GM21529 (cell line): ENCODE measurements at regions not wholly inside any gene's neighbourhood (a gene's known extent, or its start where the extent isn't known, plus 50 kb on each side); places are given as distances from the start of the nearest gene placed in this dataset.
"Not testable (repeated sequence)": the region's sequence is repeated elsewhere in the genome, so short reads cannot be mapped to it uniquely, and the experiment has no call there.

ENCODE experiments used
- ATAC-seq: cut with Tn5 transposase; IDR thresholded peaks from one replicate; pipeline ENCODE4 v1.9.1; 2021; ENCODE audit not compliant: unreplicated experiment

DNA sequence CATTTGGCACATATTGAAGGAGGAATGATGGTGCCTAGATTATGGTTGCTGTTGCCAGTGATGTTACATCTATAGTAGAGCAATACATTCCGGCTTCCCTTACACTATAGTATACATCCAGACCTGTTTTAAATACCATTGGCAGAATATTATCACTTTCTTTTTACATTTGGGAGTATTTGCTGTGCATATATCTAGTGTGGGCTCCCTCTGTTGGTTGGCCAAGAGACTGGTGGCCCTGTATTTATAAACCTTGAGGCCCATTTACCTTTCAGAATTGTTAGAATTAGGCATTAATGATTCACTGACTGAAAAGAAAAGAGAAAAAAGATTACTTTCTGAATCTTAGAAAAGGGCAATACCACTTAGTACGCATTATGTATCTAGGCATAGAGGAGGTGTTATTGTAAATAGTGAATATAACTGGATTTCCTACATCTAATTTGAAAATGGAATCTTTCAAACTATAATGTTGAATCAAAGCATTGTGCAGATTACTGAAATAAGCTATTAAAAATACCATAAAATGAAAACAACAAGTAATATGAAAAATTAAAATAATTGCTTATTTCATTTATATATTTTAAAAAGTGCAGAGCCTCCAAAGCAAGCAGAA lies 628.8 kb upstream of the MAN1A1 start:
- peak; percentile 61 for ATAC-seq

DNA sequence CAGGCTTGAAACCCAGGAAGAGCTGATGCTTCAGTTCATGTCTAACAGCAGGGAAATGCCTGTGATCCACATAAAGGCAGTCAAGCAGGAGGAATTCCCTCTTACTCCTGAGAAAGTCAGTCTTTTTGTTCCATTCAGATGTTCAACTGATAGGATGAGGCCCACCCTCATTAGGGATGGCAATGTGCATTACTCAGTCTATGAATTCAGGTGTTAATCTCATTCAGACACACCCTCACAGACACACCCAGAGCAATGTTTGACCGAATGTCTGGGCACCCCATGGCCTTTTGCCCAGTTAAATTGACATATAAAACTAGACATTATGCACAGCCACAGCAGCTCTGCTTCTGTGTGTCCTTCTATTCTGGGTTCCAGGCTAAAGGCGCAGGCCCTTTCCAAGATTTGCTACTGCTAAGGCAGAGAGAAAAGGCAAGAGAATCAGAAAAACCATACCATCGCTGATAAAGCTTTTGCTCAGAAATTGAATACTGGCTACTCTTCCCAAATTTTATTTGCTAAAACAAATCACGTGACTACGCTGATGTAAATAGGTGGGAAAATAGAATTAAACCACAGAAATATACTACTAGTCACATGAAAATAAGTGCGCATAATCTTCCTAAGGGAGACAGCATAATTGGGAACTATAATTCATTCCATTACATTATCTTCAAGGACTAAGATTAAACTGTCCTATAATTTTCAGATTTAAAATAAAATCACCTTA lies 625.0 kb upstream of the MAN1A1 start:
- ATAC-seq, result no peak

DNA sequence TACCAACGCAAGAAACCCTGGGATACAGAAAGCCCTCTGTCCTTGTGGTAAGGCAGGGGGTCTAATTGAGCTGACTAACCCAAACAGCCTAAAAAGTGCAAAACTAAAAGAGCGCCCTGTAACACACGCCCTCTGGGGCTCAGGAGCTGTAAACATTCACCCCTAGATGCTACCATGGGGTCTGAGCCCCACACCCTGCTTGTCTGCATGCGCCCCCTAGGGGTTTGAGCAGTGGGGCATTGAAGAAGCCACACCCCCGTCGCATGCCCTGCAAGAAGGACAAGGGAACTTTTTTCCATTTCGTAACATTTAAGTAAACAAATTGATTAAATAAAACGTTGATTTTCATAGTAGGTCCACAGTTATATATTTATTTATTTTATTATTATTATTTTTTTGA lies 616.9 kb upstream of the MAN1A1 start:
- ATAC-seq, result peak; percentile 81

DNA sequence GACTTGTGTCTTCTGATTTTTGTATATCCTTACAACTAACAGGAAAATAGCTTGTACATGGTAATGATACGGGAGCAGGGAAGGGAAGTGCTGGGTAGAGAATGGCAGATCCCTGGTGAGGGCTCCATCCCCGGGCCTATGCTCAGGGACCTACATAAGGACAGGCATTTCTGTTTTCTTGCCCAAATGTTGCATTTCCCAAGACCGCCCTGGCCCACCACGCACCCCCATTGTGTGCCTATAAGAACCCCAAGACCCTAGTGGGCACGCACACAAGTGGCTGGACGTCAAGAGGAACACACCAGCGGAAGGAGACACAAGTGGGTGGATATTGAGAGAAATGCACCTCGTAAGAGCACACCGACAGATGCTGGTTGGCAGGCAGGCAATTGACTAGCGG lies 616.3 kb upstream of the MAN1A1 start:
- ATAC-seq, result no peak

DNA sequence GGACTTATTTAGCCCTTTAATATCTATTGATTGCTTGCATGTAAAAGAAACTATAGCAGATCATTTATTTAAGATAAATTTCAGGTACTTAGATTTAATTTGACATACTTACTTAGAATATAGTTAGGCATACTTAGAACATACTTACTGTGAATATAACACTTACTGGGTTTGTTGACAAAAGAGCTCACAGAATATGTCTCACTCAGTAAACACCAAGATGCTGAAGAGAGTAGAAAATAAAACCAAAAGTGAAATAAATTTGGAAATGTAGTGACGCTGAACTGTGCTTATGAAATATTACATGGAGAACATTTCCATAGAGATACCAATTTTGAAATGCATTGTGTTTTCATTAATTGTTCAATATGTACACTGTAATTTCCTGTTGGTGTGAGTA lies 615.4 kb upstream of the MAN1A1 start:
- ATAC-seq, result no peak

DNA sequence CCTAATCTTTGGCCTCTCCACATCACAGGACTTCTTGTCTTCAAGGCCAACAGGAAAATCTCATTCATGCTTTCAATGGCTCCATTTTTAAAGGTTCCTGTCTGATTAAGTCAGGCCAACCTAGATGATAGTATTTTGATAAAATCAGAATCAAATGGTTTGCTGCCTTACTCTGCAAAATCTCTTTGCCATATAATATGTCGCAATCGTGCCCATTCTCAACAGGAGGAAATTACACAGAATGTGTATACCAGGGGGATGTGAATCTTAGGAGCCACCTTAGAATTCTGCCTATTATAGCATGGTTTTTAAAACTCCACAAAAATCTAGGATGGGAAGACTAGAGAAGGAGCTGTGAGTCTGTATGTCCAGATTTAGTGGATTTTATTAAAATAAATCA lies 612.9 kb upstream of the MAN1A1 start:
- no peak for ATAC-seq

DNA sequence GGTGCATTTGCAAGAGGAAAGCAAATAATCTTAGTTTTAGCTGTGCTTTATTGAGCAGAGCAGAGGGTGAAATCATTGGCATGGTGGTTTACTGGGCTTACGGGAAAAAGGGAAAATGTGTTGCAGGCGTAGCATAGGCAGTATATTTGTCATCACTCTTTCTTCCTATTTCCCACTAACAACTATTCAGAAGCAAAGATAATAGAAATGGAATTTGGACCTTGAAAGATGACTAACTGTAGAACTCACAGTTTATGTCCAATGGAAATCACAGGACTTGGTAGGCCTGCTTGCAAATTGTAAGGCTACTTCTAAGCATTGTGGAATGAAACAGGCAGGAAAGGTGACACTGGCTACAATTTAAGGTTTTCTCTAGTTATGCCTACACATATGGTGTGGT lies 611.9 kb upstream of the MAN1A1 start:
- ATAC-seq, result no peak

DNA sequence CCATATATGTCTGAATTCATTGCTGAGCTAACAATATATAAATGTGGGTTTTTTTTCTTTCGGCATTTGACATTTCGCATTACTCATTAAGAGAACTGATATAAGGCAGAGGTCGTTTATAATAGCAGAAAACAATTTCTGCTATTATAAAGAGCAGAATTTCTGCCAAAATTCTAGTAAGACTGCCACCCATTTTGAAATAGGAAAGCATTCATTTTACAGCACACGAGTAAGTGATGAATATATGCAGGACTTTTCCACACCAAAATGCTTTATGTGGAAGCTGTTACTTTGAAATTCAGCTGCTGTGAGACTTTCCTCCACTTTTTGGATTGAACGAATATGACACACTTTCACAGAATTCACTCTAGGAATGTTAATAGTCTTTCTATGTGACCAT lies 610.9 kb upstream of the MAN1A1 start:
- no peak for ATAC-seq

DNA sequence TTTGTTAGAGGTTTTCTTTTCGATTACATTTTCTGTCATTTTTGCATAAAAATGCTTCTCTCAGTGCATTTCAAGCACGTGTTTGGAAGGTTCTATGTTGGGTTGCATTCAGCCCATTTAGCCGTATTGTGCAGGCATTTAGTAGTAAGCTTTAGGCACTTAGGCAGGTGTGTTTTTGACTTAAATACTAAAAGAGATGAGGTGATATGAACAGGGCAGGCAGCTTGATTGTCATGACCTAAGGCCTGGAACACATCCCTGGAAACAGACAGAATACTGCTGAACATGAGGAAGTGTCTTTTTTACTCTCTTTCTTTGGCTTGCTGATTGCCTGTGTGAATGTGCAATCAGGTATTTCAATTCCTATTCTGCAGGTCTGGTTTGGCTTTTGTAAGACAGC lies 610.5 kb upstream of the MAN1A1 start:
- ATAC-seq, result no peak

DNA sequence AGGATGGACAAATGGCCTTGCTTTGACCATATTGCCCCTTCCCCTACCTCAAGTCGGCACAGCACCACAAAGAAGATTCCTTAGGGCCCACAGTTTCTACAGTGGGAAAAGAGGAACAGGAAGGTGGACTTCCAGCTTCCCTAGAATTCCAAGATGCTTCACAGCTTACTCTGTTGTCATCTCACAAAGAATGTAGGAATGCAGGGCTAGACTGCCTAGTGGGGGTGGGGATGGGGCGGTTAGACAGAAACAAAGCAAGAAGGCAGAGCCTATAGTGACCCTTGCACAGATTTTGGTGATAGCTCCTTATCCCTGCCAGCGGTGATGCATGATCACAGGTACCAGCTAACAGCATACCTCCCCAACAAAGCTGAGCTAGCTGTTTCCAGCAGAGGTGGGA lies 607.6 kb upstream of the MAN1A1 start:
- ATAC-seq, result no peak

DNA sequence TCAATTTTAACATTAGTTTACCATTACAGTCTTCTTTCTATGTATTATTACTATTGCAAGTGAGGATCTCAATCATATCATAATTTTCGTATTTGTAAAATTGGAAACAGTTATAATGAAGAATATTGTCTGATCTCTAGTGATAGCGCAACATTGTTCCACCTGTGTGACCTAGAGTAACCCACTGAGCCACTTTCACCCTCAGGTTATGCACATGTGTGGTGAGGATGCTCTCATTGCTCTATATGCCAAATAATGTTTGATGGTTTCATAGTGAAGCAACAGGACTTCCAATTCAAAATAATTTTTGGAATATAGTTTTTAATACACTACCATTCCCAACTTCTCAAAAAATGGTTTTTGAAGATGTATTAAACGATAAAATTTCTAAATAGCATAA lies 603.1 kb upstream of the MAN1A1 start:
- ATAC-seq, result no peak

DNA sequence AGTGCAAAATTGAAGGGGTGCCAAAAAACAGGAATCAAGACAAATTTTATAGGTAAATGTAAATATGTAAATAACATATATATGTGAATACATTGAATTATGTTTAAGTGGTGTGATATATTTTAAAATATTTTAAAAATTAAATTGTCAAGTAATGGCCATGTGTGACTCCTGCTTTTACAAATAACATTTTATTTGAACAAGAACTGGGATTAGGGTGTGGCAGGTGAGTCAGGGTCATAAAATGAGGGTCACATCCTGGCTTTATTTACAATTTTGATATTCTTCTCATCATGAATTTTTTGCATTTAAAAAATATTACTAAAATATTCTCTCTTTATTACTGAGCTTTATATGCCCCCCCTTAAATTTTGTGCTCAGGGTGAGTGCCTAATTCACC lies 601.1 kb upstream of the MAN1A1 start:
- no peak for ATAC-seq

DNA sequence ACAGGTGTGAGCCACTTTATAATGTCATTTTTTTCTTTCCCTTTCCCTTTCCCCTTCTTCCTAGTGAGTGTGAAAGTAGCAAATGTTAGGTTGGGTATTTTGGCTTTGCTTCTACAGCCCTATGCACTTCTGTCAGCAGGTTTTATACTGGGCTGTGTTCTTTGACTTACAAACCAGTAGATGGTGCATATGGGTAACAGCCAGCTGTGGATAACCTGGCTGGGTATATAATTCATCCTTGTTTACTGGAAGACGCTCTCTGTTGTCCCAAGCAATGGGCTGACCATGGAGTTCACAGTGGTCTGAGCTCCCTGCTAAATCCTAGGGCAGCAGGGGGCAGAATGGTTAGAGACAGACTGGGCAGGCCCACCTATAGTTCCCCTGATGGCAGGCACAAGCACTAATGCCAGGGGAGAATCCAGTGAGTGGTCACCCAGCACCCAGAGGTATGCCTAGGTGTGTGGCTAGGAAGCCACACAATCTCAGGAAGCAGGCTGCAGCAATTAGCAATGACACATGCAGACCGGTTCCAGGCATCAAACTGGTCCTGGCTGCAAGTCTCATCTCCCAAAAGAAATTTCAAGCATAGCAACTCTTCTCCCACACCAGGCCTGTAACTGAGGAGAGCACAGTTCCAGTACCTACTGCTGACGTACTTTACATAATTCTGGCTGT lies 592.7 kb upstream of the MAN1A1 start:
- no peak for ATAC-seq

DNA sequence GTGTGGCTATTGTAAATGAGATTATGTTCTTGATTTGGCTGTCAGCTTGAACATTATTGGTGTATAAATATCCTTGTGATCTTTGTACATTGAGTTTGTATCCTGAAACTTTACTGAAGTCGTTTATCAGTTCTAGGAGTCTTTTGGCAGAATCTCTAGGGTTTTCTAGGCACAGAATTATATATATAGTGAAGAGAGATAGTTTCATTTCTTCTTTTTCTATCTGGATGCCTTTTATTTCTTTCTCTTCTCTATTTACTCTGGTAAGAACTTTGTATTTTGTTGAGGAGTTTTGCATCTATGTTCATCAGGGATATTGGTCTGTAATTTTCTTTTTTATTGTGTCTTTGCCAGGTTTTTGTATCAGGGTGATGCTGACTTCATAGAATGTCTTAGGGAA lies 589.2 kb upstream of the MAN1A1 start:
- no peak for ATAC-seq

DNA sequence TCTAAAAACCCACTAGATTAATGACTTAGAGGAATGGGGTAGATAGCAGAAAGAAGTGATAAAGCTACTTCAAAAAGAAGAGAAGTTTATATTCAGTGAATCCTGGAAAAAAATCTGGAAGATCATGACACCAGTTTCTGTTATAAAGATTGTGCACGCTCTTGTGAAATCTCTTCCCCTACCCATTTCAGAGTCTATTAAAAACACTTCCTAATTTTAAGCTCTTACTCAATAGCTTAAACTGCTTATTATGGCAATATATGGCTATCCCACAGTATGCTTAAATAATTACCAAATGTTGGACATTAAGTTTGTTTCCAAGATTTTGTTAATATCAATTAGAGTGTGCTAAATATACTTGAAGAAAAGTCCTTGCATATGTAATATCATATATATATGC lies 585.3 kb upstream of the MAN1A1 start:
- ATAC-seq, result no peak

DNA sequence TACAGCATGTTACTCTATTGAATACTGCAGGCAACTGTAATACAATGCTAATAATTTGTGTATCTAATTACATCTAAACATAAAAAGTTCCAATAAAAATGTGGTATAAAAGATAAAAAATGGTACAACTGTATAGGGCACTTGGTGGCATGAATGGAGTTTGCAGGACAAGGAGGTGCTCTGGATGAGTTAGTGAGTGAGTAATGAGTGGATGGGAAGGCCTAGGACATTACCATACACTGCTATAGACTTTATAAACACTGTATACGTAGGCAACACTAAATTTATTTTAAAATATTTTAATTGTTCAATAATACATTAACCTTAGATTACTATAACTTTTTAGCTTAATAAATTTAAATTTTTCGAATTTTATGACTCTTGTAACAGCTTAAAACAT lies 579.6 kb upstream of the MAN1A1 start:
- ATAC-seq, result no peak

DNA sequence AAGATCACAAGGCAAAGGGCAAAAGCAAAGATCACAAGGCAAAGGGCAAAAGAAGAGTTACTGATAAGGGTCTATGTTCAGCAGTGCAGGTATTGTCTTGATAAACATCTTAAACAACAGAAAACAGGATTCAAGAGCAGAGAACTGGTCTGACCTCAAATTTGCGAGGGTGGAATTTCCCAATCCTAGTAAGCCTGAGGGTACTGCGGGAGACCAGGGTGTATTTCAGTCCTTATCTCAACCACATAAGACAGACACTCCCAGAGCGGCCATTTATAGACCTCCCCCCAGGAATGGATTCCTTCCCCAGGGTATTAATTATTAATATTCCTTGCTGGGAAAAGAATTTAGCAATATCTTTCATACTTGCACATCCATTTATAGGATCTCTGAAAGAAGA lies 575.3 kb upstream of the MAN1A1 start:
- not testable (repeated sequence) for ATAC-seq

DNA sequence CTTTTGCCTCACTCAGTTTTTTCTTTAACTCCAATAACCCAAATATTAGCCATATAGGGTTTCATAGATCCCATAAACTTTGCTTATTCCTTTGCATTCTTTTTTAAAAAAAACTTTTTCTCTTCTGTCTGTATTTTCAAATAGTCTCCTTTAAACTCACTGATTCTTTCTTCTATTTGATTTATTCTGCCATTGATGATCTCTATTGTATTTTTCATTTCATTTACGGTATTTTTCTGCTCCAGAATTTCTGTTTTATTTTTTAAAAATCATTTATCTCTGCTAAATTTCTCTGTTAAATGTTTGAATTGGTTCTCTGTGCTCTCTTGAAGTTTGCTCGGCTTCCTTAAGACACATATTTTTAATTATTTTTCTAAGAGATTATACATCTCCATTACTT lies 573.3 kb upstream of the MAN1A1 start:
- no peak for ATAC-seq

DNA sequence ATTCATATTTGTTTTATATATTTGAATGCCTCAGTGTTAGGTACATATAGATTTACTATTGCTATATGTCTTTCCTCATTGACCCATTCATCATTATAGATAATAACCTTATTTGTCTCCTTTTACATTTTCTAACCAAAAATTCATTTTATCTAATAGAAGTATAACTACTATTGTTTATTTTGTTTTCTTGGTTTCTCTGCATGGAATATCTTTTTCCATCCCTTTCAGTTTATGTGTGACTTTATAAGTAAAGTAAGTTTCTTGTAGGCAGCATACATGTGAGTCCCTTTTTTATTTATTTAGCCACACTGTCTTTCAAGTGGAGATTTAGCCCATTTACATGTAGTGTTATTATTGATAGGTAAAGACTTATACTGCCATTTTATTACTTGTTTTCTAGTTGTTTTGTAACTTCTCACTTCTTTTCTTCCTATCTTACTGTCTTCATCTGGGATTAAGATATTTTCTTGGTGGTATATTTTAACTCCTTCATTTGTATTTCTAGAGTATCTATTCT lies 572.0 kb upstream of the MAN1A1 start:
- ATAC-seq, result no peak

DNA sequence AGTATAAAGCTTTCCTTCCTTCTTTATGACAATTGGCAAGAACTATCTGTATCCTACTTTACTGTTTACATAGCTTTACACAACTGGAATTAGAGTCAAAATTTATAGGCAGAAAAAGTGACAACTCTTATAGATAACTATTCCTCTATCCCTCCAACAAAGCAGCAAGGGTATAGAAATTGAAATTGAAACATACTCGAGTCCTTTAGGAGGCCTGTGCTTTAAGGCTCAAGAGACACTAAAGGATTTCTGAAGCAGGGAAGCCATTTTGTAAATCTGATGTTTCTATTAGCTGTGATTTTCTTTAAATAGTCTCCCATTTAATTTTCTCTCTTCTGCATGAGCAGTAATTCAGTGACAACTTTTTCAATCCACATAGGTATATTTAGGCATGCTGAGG lies 567.6 kb upstream of the MAN1A1 start:
- no peak for ATAC-seq

DNA sequence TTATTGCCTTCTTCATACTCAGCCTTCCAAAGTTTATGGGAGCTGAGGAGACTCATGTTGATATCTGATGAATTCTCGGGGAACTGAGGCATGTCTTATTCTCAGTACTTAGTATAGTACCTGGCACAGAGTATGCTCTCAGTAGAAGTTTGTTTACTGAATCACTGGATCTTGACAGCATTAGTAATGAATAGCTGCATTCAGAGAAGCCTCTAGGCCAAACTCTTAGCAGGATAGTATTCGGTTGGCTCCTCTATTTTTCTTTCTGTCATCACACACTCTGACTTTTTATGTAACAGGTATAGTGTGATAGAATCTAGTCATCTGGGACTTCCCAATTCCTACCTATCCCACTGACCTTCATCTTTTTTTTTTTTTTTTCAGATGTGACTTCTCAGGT lies 566.4 kb upstream of the MAN1A1 start:
- ATAC-seq, result no peak

DNA sequence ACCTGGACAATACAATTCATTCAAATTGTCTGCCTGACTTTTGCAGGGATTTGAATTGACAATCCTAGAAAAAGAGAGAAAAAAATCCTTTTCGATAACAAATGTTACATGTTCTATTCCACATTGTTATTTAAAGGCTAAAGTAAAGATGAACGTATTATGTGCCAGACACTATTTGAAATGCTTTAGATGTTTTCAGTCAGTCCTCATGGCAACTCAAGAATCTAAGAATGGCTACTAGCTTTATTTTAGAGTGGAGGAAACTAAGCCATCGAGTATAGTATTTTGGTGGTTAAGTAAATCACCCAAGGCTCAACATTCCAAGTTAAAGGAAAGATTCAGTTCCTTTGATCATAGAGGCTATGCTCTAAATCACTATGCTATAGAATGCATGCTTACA lies 558.6 kb upstream of the MAN1A1 start:
- no peak for ATAC-seq
